GM23338 (cell line): ENCODE measurements at regions not wholly inside any gene's neighbourhood (a gene's known extent, or its start where the extent isn't known, plus 50 kb on each side); places are given as distances from the start of the nearest gene placed in this dataset.

Experiments used
- ATAC-seq: fragments of 200-7000 bp; cut with Tn5 transposase; 3 replicates; pipeline ENCODE4 v1.9.1; 2020
- DNase-seq: peaks from one replicate; pipeline ENCODE4 v3.0.0-alpha.2; 2015; ENCODE audit warnings: low spot score
- H2AFZ ChIP-seq: fragments of 200-600 bp; sonication (generic); 2 replicates; pipeline ENCODE4 v1.8.0; 2016; ENCODE audit warnings: antibody characterized with exemption, mild to moderate bottlenecking, moderate library complexity
- H3F3A ChIP-seq: fragments of 200-600 bp; sonication (generic); replicated peaks from 2 replicates; pipeline ENCODE4 v1.8.0; 2017; ENCODE audit warnings: antibody characterized with exemption, mixed run types, low read depth
- H3K27ac ChIP-seq: fragments of 200-600 bp; sonication (generic); 2 replicates; pipeline ENCODE4 v1.6.1; 2016; ENCODE audit warnings: low read depth
- H3K27me3 ChIP-seq: fragments of 200-600 bp; sonication (generic); 2 replicates; pipeline ENCODE4 v1.8.0; 2016; ENCODE audit warnings: mild to moderate bottlenecking, mixed run types, moderate library complexity; ENCODE audit not compliant: insufficient read depth
- H3K36me3 ChIP-seq: fragments of 200-600 bp; sonication (generic); 2 replicates; pipeline ENCODE4 v1.8.0; 2016; ENCODE audit warnings: mild to moderate bottlenecking; ENCODE audit not compliant: insufficient read depth
- H3K4me1 ChIP-seq: fragments of 200-600 bp; sonication (generic); 2 replicates; pipeline ENCODE4 v1.8.0; 2016; ENCODE audit warnings: mild to moderate bottlenecking, moderate library complexity; ENCODE audit not compliant: insufficient read depth
- H3K4me2 ChIP-seq: fragments of 200-600 bp; sonication (generic); 2 replicates; pipeline ENCODE4 v1.7.1; 2017; ENCODE audit warnings: mixed run types
- H3K4me3 ChIP-seq: fragments of 200-600 bp; sonication (generic); 2 replicates; pipeline ENCODE4 v1.6.1; 2016; ENCODE audit warnings: mixed run types
- H3K79me2 ChIP-seq: fragments of 200-600 bp; sonication (generic); replicated peaks from 2 replicates; pipeline ENCODE4 v1.8.0; 2017; ENCODE audit warnings: mild to moderate bottlenecking; ENCODE audit not compliant: insufficient read depth
- H3K9me2 ChIP-seq: fragments of 200-600 bp; sonication (generic); 2 replicates; pipeline ENCODE4 v1.8.0; 2017; ENCODE audit not compliant: insufficient read depth
- H4K20me1 ChIP-seq: fragments of 200-600 bp; sonication (generic); replicated peaks from 2 replicates; pipeline ENCODE4 v1.8.0; 2017; ENCODE audit warnings: mild to moderate bottlenecking; ENCODE audit not compliant: insufficient read depth
- H3K27ac Mint-ChIP-seq: 2 replicates; pipeline ENCODE4 v1.8.0; 2020; ENCODE audit warnings: inconsistent platforms, mild to moderate bottlenecking, moderate library complexity, mixed read lengths
- H3K27me3 Mint-ChIP-seq: 3 replicates; pipeline ENCODE4 v1.8.0; 2022; ENCODE audit warnings: low read depth, mild to moderate bottlenecking, moderate library complexity, mixed read lengths, inconsistent platforms; ENCODE audit not compliant: insufficient read depth, poor library complexity
- H3K36me3 Mint-ChIP-seq: 3 replicates; pipeline ENCODE4 v1.8.0; 2021; ENCODE audit warnings: low read depth, mild to moderate bottlenecking, inconsistent platforms, moderate library complexity, mixed read lengths
- H3K4me1 Mint-ChIP-seq: 3 replicates; pipeline ENCODE4 v1.8.0; 2020; ENCODE audit warnings: mild to moderate bottlenecking, inconsistent platforms, mixed read lengths
- H3K4me3 Mint-ChIP-seq: 3 replicates; pipeline ENCODE4 v1.8.0; 2021; ENCODE audit warnings: moderate library complexity, mild to moderate bottlenecking, inconsistent platforms, mixed read lengths
- H3K9me3 Mint-ChIP-seq: 3 replicates; pipeline ENCODE4 v1.8.0; 2020; ENCODE audit warnings: moderate library complexity, mild to moderate bottlenecking, inconsistent platforms, mixed read lengths
- CREB1 ChIP-seq: fragments of 250-450 bp; sonication (Bioruptor Pico); IDR thresholded peaks from 2 replicates; pipeline ENCODE4 v1.5.0; 2020; ENCODE audit warnings: low read depth, mild to moderate bottlenecking, moderate library complexity
- EZH2 ChIP-seq: fragments of 200-600 bp; sonication (generic); IDR thresholded peaks from one replicate; pipeline ENCODE4 v1.8.0; 2017; ENCODE audit warnings: antibody characterized with exemption, mild to moderate bottlenecking, low read depth; ENCODE audit not compliant: unreplicated experiment
- EZH2phosphoT487 ChIP-seq: fragments of 200-600 bp; sonication (generic); IDR thresholded peaks from one replicate; pipeline ENCODE4 v1.8.1; 2018; ENCODE audit warnings: antibody characterized with exemption; ENCODE audit not compliant: unreplicated experiment
- JUNB ChIP-seq: IDR thresholded peaks from one replicate; pipeline ENCODE4 v1.6.1; 2016; ENCODE audit warnings: antibody characterized with exemption; ENCODE audit not compliant: unreplicated experiment
- NANOG ChIP-seq: IDR thresholded peaks from 2 replicates; pipeline ENCODE4 v1.6.1; 2016; ENCODE audit warnings: antibody characterized with exemption, borderline replicate concordance
- POLR2AphosphoS5 ChIP-seq: IDR thresholded peaks from 2 replicates; pipeline ENCODE4 v1.6.1; 2016; ENCODE audit warnings: antibody characterized with exemption, low read depth
- STAT1 ChIP-seq: IDR thresholded peaks from one replicate; pipeline ENCODE4 v1.6.1; 2016; ENCODE audit warnings: antibody characterized with exemption; ENCODE audit not compliant: unreplicated experiment
- ZNF114 ChIP-seq: fragments of 250-450 bp; sonication (Bioruptor Pico); IDR thresholded peaks from 2 replicates; pipeline ENCODE4 v1.5.0; 2020; ENCODE audit warnings: mild to moderate bottlenecking, moderate library complexity
- ZNF331 ChIP-seq: fragments of 250-450 bp; sonication (Bioruptor Pico); IDR thresholded peaks from 2 replicates; pipeline ENCODE4 v1.5.0; 2020; ENCODE audit warnings: low read depth, mild to moderate bottlenecking, moderate library complexity
- TF ChIP-seq, protein P1 (sequence below), 2 experiments: fragments of 200-600 bp in 1 of 2; sonication (generic) in 1 of 2; conservative IDR thresholded peaks; 2 replicates each; pipeline versions ENCODE4 v1.5.1 to v1.6.1; 2016 to 2017; ENCODE audit warnings: antibody characterized with exemption in 2 of 2, low read depth in 2 of 2, mild to moderate bottlenecking in 2 of 2, moderate library complexity in 1 of 2
- TF ChIP-seq, protein P2 (sequence below): fragments of 250-450 bp; sonication (Bioruptor Pico); IDR thresholded peaks from 2 replicates; pipeline ENCODE4 v1.5.0; 2020; ENCODE audit warnings: mild to moderate bottlenecking, moderate library complexity
- TF ChIP-seq, protein P3 (sequence below): IDR thresholded peaks from one replicate; pipeline ENCODE4 v1.6.1; 2018; ENCODE audit warnings: antibody characterized with exemption; ENCODE audit not compliant: unreplicated experiment
- TF ChIP-seq, protein P4 (sequence below): IDR thresholded peaks from 2 replicates; pipeline ENCODE4 v1.6.1; 2016; ENCODE audit warnings: antibody characterized with exemption

DNA sequence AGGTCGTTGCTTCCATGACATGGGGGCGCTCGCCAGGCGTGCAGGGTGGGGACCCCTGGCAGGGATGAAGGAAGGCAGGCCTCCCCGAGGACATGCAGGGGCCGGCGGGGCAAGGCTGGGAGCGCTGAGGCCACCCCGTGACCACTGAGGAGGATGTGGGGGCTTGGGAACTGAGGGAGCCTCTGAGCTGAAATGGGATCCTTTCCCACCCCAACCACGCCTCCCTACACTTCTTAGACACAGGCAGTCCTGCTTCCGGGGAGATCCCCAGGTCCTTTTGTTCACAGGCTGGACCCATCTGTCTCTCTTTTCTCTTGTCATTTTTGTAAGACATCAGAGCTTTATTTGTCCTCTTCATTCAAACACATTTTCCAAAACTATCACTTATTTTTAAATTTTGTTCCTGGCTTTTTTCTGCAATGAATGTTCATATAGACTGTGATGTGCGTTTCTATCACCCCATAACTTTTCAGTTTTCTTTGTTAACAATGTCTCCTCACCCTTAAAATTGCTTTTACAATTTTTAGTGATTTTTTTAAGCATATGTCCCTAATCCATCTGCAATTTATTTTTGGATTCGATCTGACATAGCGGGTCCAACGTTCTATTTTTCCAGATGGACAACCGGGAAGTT lies 156.7 kb upstream of the BACE2 start:
- Histone ChIP-seq H3K27ac (no peak overlapping the region), H3K27me3 (no peaks in the 10 kb centered on the region)
- TF ChIP-seq STAT1: no peak
- no peak for TF ChIP-seq ZNF331 (CRISPR knock-in tag)
- TF ChIP-seq EZH2: no peak
- TF ChIP-seq, protein P1, sequence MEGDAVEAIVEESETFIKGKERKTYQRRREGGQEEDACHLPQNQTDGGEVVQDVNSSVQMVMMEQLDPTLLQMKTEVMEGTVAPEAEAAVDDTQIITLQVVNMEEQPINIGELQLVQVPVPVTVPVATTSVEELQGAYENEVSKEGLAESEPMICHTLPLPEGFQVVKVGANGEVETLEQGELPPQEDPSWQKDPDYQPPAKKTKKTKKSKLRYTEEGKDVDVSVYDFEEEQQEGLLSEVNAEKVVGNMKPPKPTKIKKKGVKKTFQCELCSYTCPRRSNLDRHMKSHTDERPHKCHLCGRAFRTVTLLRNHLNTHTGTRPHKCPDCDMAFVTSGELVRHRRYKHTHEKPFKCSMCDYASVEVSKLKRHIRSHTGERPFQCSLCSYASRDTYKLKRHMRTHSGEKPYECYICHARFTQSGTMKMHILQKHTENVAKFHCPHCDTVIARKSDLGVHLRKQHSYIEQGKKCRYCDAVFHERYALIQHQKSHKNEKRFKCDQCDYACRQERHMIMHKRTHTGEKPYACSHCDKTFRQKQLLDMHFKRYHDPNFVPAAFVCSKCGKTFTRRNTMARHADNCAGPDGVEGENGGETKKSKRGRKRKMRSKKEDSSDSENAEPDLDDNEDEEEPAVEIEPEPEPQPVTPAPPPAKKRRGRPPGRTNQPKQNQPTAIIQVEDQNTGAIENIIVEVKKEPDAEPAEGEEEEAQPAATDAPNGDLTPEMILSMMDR (conservative IDR thresholded peaks at IDR 0.05; ENCODE audit: low read depth in 2 of 2): no peak
- no peak for TF ChIP-seq POLR2AphosphoS5
- no peak for TF ChIP-seq EZH2phosphoT487
- TF ChIP-seq, protein P2, sequence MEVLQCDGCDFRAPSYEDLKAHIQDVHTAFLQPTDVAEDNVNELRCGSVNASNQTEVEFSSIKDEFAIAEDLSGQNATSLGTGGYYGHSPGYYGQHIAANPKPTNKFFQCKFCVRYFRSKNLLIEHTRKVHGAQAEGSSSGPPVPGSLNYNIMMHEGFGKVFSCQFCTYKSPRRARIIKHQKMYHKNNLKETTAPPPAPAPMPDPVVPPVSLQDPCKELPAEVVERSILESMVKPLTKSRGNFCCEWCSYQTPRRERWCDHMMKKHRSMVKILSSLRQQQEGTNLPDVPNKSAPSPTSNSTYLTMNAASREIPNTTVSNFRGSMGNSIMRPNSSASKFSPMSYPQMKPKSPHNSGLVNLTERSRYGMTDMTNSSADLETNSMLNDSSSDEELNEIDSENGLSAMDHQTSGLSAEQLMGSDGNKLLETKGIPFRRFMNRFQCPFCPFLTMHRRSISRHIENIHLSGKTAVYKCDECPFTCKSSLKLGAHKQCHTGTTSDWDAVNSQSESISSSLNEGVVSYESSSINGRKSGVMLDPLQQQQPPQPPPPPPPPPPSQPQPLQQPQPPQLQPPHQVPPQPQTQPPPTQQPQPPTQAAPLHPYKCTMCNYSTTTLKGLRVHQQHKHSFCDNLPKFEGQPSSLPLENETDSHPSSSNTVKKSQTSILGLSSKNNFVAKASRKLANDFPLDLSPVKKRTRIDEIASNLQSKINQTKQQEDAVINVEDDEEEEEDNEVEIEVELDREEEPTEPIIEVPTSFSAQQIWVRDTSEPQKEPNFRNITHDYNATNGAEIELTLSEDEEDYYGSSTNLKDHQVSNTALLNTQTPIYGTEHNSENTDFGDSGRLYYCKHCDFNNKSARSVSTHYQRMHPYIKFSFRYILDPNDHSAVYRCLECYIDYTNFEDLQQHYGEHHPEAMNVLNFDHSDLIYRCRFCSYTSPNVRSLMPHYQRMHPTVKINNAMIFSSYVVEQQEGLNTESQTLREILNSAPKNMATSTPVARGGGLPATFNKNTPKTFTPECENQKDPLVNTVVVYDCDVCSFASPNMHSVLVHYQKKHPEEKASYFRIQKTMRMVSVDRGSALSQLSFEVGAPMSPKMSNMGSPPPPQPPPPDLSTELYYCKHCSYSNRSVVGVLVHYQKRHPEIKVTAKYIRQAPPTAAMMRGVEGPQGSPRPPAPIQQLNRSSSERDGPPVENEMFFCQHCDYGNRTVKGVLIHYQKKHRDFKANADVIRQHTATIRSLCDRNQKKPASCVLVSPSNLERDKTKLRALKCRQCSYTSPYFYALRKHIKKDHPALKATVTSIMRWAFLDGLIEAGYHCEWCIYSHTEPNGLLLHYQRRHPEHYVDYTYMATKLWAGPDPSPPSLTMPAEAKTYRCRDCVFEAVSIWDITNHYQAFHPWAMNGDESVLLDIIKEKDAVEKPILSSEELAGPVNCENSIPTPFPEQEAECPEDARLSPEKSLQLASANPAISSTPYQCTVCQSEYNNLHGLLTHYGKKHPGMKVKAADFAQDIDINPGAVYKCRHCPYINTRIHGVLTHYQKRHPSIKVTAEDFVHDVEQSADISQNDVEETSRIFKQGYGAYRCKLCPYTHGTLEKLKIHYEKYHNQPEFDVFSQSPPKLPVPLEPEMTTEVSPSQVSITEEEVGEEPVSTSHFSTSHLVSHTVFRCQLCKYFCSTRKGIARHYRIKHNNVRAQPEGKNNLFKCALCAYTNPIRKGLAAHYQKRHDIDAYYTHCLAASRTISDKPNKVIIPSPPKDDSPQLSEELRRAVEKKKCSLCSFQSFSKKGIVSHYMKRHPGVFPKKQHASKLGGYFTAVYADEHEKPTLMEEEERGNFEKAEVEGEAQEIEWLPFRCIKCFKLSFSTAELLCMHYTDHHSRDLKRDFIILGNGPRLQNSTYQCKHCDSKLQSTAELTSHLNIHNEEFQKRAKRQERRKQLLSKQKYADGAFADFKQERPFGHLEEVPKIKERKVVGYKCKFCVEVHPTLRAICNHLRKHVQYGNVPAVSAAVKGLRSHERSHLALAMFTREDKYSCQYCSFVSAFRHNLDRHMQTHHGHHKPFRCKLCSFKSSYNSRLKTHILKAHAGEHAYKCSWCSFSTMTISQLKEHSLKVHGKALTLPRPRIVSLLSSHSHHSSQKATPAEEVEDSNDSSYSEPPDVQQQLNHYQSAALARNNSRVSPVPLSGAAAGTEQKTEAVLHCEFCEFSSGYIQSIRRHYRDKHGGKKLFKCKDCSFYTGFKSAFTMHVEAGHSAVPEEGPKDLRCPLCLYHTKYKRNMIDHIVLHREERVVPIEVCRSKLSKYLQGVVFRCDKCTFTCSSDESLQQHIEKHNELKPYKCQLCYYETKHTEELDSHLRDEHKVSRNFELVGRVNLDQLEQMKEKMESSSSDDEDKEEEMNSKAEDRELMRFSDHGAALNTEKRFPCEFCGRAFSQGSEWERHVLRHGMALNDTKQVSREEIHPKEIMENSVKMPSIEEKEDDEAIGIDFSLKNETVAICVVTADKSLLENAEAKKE (CRISPR knock-in tag): no peak
- TF ChIP-seq NANOG: no peak
- no peak for TF ChIP-seq JUNB
- TF ChIP-seq, protein P3, sequence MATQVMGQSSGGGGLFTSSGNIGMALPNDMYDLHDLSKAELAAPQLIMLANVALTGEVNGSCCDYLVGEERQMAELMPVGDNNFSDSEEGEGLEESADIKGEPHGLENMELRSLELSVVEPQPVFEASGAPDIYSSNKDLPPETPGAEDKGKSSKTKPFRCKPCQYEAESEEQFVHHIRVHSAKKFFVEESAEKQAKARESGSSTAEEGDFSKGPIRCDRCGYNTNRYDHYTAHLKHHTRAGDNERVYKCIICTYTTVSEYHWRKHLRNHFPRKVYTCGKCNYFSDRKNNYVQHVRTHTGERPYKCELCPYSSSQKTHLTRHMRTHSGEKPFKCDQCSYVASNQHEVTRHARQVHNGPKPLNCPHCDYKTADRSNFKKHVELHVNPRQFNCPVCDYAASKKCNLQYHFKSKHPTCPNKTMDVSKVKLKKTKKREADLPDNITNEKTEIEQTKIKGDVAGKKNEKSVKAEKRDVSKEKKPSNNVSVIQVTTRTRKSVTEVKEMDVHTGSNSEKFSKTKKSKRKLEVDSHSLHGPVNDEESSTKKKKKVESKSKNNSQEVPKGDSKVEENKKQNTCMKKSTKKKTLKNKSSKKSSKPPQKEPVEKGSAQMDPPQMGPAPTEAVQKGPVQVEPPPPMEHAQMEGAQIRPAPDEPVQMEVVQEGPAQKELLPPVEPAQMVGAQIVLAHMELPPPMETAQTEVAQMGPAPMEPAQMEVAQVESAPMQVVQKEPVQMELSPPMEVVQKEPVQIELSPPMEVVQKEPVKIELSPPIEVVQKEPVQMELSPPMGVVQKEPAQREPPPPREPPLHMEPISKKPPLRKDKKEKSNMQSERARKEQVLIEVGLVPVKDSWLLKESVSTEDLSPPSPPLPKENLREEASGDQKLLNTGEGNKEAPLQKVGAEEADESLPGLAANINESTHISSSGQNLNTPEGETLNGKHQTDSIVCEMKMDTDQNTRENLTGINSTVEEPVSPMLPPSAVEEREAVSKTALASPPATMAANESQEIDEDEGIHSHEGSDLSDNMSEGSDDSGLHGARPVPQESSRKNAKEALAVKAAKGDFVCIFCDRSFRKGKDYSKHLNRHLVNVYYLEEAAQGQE: no peak
- no peak for TF ChIP-seq ZNF114
- TF ChIP-seq, protein P4, sequence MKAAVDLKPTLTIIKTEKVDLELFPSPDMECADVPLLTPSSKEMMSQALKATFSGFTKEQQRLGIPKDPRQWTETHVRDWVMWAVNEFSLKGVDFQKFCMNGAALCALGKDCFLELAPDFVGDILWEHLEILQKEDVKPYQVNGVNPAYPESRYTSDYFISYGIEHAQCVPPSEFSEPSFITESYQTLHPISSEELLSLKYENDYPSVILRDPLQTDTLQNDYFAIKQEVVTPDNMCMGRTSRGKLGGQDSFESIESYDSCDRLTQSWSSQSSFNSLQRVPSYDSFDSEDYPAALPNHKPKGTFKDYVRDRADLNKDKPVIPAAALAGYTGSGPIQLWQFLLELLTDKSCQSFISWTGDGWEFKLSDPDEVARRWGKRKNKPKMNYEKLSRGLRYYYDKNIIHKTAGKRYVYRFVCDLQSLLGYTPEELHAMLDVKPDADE: no peak
- no peak for TF ChIP-seq CREB1

More for the DNA sequence above, 156.7 kb upstream of the BACE2 start:
- Histone ChIP-seq H4K20me1 (no peaks in the 10 kb centered on the region), H3K4me3 (no peak overlapping the region), H3K79me2 (no peaks in the 10 kb centered on the region), H3K4me2 (no peak overlapping the region), H3F3A (no peaks in the 10 kb centered on the region), H3K9me2 (no peaks in the 10 kb centered on the region), H3K4me1 (no peaks in the 10 kb centered on the region), H2AFZ (no peak overlapping the region), H3K36me3 (no peaks in the 10 kb centered on the region)
- Mint-ChIP-seq H3K9me3 (peaks cover 54% of the 10 kb centered on the region), H3K4me1 (no peaks in the 10 kb centered on the region; the same call in 2 of the 3 replicates), H3K4me3 (no peak overlapping the region), H3K36me3 (peaks cover 5% of the 10 kb centered on the region; the same call in 2 of the 3 replicates), H3K27me3 (no peaks in the 10 kb centered on the region), H3K27ac (no peak overlapping the region)
- ATAC-seq (no peak; the same call in 2 of the 3 replicates), DNase-seq (no peak)
